Activated CD4-positive, alpha-beta T cell treated with anti-CD3 and anti-CD28 coated beads for 4 hours (primary cell): ENCODE measurements at regions not wholly inside any gene's neighbourhood (a gene's known extent, or its start where the extent isn't known, plus 50 kb on each side); places are given as distances from the start of the nearest gene placed in this dataset.

ENCODE experiments used
- DNase-seq, 2 donors: peaks; one replicate each; pipeline ENCODE4 v3.0.0-alpha.2; 2020

DNA sequence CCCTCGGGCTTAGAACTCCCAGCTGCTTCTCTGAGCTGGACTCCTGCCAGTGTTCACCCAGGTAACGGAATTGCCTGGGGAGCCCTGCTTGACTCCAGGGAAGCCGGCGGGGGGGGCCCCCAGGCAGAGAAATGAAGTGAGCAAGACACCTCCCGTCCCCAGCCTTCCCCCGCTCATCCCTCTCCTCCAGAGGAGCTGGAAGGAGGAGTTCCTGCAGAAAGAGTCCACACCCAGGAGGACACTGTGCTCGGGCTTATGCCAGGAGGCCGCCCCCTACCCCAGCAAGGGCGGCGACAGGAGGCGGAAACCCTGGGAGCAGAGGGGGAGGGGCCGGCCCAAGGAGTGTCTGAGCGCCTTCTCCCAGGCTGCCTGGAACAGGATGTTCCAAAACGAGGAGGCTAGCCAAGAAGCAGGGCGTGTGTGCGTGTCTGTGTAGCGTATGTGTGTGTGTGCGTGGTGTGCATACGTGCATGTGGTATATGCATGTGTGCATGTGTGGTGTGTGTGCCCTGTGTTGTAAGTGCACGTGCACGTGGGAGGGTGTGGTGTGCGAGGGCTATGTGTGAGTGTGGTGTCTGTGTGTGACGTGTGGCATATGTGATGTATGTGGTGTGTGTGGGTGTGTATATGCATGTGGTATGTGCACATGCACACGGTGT lies 511.3 kb downstream of the SHQ1 start:
- DNase-seq, result no peak

DNA sequence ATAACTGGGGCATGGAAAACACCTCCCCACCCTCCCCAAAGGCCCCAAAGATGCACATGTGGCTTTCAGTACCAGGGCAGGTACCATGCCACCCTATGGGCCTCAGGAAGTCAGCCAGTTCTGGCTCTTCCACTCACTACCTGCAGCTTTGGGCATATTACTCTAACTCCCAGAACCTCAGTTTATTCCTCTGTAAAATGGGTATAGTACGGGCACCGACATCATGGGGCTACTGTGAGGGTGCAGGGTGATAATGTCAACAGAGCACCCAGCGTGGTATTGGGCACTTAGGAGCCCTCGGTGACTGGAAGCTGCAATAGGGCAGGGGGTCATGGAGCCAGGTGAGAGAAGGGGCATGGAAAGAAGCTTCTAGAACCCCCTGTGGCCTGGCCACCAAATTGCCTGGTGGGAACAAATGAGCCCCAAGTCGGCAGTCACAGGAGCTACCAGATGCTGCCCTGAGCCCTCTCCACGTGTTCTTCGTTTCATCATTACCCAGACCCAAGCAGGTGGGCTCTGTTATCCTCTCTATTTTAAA lies 512.1 kb downstream of the SHQ1 start:
- no peak for DNase-seq

DNA sequence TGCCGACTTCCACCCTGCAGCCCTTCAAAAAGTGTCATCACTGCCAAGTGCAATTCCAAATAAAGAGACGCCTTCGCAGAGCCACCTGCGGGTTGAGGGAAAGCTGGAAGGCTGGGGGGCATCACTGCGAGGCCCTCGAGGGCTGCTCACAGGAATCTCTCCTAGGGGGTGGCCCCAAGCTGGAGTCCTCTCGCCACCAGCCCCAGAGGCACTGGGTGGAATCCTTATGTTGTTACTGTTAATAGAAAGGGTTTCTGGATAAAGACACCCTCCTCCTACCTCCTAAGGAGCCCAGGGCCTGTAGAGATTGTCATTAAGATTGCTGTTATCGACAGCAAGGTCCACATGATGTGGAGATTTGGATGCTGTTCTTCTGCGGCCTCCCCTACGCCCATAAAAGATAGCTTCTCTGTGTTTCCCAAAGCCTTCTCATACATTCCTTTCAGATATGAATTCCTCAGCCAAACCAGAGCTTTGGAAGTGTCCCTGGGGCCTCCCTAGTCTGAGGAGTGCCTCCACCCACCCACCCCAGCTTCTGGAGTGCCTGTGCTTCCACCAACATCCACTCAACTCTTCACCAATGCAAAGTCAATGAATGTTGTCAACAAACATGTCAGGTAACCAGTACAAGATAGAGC lies 512.7 kb downstream of the SHQ1 start:
- no peak for DNase-seq

DNA sequence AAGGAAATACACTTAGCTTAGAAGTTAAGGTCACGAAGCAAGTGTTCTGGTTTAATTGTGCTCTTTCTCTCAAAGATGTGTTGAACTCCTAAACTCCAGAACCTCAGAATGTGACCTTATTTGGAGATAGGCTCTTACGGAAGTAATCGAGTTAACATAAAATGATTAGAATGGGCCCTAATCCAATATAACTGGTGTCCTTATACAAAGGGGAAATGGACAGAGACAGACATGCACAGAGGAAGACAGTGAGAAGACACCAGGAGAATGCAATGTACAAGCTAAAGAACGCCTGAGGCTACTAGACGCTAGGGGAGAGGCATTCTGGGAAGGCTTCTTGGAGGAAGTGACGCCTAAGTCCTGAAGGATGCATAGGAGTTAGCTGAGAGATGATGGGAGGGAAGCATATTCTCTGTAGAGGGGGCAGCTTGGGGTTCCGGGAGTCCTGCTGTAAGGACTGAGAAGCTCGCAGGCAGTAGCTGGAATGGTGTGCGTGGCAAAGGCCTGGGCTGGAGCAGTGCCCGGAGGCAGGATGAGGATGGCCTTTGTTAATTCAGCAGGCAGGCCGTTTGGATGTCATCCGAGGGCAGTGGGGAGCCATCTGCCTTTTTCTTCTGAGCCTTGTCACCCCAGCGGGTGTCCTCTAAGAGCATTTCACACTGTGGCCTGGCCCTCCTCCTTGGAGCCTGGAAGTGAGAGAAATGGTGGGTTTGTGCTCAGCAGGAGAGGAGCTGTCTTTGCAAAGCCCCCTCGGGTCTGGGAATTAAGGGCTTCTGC lies 513.4 kb downstream of the SHQ1 start:
- no peak for DNase-seq

DNA sequence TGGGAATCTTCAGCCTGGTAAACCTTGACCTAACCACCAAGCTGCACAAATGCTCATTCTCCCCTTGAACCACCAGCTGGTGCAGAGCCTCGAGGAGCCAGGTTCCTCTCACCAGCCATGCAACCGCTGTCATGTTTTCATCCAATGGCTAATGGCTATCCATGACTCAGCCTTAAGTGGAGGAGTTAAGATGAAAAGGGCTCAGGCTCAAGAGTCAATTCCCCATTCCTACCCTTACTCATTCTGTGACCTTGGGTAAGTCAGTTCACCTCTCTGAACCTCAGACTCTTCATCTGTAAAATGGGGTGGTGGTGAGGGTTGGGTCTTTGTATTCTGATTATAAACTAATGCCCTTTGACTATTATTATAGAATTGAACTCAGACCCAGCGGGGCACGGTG lies 515.6 kb downstream of the SHQ1 start:
- no peak for DNase-seq

DNA sequence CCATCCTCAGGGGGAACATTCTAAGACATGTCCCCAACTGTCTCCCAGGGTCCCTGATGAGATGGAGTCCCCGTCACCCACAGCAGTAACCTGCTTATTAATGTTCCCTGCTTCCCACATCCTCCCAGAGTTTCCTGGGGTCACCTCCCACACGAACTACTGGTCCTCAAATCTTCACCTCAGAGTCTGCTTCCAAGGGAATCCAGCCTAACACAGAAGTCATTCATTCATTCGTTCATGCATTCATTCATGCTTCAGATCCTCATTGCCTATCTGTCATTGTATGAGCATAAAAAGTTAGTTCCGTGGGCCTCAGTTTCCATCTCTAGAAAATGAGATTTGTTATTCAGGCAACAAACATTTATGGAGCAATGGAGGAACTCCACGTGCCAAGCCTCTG lies 516.2 kb downstream of the SHQ1 start:
- no peak for DNase-seq

DNA sequence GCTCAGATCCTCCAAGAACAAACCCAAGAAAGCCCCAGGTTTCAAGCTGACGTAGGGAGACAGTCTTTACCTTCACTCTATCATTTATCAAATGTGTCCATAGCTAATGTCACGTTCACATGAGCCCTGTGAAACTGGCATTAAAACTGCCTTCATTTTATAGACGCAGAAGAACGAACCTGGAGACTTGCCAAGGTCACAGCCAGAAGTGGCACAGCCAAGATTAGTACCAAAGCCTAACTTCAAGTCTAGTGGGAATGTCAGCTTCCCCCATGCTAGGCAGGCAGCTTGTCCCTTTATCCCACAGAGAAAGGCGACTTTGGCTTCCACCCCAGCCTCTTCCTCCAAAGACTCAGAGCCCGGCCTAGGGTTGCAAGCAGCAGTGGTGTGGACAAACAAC lies 517.2 kb downstream of the SHQ1 start:
- DNase-seq, result no peak

DNA sequence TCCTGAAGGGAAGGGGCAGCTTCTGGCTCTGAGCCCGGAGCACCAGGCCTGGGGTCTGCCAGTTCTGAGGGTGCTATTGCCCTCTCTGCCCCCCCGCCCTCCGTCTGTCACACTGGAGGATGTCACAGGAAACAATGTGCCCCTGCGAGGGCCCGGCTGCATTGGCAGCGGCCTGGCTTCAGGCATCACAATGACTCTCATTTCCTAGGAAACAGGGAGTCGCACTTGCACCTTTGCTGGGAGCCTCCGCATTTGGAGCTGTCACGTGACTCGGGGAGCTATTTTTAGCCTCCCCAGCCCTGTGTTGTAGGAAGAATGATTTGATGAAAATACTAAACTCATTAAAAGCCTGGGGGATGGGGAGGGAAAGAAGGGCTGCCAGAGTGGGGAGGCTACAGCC lies 518.9 kb downstream of the SHQ1 start:
- no peak for DNase-seq

DNA sequence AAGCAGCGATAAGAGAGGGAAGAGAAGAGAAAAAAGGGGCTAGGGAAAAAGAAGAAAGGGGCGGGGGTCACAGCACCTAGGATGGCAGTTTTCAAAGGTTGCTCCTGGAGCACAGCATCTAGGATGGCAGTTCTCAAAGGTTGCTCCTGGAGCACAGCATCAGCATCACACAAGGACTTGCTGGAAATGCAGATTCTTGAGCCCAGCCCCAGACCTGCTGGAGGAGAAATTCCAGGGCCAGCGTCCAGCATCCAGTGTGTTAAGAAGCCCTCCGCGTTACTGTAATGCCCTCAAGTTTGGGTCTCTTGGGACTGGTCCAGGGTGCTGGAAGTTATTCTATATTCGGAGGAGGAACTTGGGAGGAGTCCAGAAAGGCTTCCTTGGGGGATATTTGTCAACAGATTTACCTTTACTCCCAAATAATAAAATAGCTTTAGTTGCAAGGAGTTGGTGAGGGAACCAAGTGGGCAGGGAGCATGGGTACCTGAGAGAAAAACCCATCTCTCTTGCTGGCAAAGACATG lies 519.4 kb downstream of the SHQ1 start:
- DNase-seq, result no peak

DNA sequence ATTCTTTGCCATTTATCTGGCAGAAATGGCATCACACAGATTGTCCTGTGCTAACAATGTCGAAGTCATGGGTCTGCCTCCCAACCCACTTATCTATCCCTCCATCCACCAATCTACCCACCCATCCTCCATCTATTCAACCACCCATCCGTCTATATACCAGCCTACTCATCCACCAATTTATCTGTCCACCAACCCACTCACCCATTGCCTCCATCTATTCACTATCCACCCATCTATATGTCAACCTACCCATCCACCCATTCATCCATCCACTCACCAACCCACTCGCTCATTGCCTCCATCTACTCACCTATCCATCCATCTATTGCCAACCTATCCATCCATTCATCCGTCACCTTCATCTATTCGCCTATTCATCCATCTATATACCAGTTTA lies 521.2 kb downstream of the SHQ1 start:
- no peak for DNase-seq

DNA sequence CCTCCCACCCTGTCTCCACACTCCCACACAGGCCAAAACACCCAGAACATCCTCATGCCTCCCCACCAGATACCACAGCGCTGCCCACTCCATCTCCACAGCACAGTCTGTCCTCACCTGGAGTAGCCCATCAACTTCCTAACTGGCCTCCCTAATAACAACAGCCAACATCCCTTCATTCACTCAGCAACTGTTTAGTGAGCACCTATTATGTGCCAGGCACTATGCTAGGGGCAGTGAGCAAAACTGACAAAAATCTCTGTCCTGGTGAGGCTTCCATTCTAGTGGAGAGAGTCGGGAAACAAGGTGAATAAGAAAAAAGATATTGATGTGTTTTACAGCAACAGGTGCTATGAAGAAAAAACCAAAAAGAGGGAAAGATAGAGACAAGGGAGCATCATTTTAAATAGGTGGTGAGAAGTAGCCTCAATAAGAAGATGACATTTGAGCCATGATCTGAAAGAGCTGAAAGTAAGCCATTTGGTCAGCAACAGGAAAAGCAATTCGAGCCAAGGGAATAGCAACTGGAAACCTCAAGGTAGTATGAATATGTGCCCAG lies 523.9 kb downstream of the SHQ1 start:
- no peak for DNase-seq

DNA sequence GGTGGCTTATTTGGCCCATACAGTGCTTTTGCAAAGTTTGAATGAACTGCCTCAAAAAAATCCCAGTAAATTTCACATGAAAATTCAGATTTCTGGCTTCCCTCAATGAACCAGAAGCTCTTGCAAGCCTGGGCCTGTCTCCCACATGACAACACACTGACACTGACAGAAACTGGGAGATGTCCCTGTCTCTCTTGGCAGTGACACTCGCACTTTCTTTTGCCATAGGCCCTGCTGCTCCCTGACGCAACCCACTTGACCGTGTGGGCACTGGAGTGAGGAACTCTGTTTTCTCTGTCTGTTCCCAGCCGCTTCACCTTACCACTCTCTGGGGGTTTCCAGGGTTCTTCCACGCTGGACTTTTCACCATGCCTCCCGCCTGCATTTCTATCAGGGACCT lies 524.5 kb downstream of the SHQ1 start:
- DNase-seq, result no peak

DNA sequence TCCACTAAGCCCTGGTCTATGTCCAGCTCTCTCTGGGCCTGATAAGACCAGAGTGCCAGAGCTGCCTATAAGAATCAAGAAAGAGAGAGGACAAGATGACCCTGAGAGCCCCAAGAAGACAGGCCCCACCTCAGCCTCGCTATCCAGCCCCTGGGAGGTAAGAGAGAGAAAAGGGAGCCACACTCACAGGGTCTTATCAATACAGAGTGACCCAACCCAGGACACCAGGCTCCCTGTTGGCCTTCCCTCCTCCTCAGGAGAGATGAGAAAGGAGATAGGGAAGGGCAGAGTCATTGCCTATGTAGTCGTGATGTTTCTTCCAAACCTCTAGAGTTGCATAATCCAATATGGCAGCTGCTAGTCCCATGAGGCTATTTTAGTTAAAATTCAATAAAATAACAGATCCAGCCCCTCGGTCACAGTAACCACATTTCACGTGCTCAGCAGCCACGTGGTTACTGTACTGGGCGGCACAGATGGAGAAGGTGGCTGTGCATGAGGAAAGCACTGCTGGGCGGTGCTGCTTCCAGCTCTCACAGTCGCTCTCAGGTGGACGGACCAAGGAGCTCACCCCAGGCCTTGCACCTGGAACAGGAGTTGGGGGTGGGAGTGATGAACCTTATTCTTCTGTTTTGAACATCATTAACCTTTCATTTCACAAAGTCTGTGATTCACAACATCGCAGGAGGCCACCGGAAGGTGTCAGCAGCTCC lies 525.8 kb downstream of the SHQ1 start:
- no peak for DNase-seq

DNA sequence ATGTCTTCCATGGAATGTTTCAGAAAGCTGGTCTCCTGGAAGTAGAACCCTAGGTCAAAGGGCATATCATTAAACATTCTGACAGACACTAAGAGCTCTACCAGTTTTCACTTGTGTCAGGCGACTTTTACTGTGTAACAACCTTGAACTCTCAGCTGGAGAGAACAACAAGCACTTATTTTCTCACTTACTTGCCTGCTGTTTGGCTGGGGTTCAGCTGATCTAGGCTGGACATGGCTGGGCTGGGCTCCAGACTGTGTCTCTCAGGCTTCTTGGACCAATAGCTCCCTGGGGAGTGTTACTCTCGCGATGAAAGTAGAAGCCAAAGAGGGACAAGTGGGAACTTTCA lies 527.3 kb downstream of the SHQ1 start:
- DNase-seq, result no peak

DNA sequence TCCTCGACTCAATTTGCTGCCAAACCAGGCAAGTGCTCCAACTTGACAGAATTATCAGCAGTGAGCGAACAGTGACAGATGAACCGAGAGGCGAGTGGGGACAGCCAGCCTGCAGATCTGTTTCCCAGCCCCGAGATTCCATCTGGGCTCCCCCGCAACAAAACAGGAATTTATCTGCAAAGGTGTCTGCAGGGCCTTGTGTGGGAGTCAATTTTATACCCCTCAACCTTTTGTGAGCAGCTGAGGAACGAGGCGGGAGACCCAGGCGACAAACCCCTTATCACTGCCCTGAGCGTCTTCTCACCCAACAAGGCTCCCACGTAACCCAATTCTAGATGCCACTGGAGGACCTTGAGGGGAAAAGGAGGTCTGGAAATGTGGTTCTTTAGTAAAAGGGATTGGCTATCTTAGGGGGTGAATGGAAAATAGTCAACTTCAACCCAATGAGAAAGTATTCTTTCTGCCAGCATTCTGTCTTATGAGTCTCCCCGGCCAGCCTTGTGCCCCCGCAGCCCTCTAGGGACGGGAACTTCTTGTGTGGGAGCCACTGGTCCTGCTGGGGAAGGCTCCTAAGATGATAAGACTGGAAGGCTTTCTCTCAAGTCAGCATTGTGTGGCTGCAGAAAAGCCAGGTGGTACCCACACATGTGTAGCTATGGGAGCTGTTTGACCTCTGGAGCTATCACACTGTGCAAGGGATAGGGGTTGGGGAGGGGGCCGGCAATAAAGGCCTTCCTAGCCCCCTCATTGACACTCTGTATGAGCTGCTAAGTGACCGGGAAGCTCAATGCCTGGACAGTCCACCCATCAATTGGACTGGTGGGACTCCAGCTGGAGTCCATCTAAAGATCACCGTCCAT lies 527.9 kb downstream of the SHQ1 start:
- no peak for DNase-seq

DNA sequence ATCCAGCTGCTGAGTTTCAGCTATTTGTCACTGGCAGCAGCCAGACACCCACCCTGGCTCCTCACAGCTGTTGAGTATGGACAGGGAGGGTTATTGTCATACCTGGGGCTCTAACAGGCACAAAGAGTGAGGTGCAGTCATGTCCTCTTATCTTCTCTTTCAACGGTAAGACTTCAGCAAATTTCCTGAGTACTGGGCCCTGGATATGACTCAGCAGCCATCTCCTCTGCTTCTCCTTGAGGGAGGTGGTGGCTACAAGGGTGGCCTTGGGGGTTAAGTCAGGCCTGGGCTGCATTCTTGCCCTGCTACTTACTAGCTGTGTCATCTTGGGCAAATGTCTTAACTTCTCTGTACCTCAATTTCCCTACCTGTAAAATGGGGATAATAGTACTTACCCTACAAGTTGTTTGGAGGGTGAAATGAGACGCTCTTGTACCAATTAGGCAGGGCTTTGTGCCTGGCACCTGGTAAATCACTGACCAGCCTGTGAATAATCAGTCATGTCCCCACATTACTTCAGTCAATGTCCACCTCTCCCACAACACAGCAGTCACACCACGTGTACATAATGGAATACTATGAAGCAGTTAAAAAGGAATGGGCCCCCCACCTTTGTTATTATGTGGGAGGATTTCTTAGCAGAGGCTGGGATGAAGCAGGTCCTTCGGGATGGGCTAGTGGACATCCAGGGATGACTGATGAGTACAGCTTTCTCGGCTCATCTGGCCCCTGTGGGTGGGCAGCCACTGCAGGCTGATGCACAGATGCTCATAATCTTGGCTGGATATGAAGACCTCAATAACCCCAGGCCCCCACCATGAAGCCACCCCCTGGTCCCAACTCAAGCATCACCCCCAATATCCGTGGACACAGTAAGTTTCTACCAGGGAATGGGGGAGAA lies 528.8 kb downstream of the SHQ1 start:
- DNase-seq, result no peak

DNA sequence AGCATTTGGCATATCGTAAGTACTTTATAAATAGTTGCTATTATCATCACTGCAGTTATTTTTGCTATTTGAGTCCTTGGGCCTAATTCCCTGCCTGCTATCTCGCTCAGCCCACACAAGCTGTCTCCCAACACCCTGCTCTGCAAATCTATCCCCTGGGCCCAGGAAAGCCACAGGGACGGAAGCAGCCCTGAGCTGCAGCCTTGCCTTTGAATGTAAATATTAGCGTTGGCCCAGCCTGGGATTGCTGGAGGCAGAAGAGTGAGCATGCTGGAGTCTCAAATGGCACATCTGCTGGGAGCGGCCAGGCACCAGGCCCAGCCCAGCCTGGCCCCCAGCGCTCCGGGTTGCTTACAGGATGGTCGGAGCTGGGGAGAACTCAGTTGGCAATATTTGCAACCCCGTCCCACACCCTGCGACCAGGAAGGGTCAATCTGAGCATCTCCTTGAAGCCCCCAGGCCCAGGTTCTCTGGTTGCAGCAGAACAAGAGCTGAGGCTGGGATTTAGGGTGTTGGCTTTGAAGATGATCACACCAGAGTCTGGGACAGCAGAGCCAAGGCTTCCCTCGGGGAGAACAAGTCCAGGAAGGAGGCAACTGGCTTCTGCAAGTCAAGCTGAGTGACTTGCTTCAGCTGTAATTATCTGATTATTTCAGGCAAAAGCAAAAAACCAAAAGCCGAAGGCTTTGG lies 529.6 kb downstream of the SHQ1 start:
- no peak for DNase-seq

DNA sequence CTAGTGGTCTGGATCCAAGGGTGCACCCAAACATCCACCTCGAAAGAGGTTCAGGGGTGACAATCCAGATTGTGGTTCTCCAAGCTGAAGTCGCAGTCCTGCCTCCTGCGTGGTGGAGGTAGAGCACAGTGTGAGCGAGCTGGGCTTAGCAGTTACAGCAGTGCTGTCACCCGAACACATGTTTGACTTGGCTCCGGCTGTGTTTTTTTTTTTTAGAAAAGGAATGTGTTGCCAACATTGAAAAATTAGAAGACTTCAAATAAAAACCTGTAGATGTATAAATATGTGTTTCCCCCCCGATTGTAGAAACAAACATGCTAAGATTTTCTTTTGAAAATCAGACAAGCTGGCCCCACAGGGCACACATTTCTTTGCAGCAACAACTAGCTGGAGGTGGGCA lies 530.8 kb downstream of the SHQ1 start:
- no peak for DNase-seq

DNA sequence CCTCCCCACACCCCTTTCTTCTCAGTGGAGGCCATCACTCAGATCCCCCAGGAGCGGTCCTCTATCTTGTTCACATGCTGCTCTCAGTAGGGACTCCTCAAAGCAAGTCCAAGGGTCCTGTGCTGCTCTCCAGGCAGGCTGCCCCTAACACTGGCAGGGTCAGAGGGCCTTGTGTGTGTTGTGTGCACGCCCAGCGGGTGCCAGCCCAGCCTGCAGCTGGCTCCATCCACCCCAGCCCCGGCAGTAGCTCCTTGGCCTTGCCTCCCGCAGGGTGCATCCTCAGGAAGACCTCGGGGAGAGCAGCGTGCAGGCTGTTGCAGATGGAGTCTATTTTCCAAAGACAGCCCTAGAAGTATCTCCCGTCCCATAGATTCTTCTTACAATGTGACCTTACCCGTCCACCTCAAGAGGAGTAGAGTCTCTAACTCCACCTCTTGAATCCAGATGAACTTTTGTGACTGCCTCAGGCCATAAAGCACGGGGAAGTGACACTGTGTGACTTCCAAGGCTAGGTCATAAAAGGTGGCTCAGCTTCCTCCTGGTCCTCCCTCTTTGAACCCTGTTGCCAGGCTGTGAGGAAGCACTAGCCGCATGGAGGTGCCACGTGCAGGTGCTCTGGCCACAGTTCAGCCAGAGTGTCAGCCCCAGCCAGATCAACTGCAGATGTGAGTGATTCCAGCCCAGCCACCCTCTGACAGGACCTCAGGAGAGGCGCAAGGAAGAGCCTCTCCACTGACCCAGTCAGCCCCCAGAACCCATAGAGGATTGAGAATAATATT lies 531.6 kb downstream of the SHQ1 start:
- DNase-seq, result no peak
